ENCODE measurements at regions not wholly inside any gene's neighbourhood (a gene's known extent, or its start where the extent isn't known, plus 50 kb on each side); places are given as distances from the start of the nearest gene placed in this dataset.
"Not testable (repeated sequence)": the region's sequence is repeated elsewhere in the genome, so short reads cannot be mapped to it uniquely, and the experiment has no call there.

DNA sequence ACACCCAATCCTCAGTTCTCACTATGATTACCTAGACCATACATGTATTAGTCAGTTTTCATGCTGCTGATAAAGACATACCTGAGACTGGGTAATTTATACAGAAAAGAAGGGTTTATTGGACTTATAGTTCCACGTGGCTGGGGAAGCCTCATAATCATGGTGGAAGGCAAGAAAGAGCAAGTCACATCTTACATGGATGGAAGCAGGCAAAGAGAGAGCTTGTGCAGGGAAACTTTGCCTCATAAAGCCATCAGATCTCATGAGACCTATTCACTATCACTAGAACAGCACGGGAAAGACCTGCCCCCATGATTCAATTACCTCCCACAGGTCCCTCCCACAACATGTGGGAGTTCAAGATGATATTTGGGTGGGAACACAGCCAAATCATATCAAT lies 79.5 kb upstream of the FGGY start:
- H3K56ac ChIP-seq (replicated peaks; ENCODE audit: insufficient read length, low read depth, low read length); H3K27me3 ChIP-seq (replicated peaks in 1 of 4; ENCODE audit: control insufficient read depth in 3 of 4, extremely low read depth in 1 of 4, insufficient read depth in 3 of 4, low read length in 3 of 4); H2BK20ac ChIP-seq (ENCODE audit: low read length); H2AFZ ChIP-seq (ENCODE audit: low read length); H3K14ac ChIP-seq (ENCODE audit: insufficient read length); H3K23me2 ChIP-seq (ENCODE audit: low read depth, low read length); H3K79me1 ChIP-seq (ENCODE audit: low read depth, low read length); H3K4ac ChIP-seq (replicated peaks; ENCODE audit: insufficient read length, low read depth, low read length); H3K23ac ChIP-seq (ENCODE audit: insufficient read length); H3K9me3 ChIP-seq (ENCODE audit: insufficient read depth in 2 of 2, low read depth in 1 of 2, low read length in 1 of 2); H4K8ac ChIP-seq (ENCODE audit: extremely low read depth, insufficient read depth, low read length); H3K4me1 ChIP-seq (replicated peaks in 1 of 4; ENCODE audit: control insufficient read depth in 3 of 4, insufficient read depth in 4 of 4, low read length in 3 of 4); H2BK12ac ChIP-seq (ENCODE audit: low read depth, low read length); H4K5ac ChIP-seq (ENCODE audit: insufficient read length, low read depth, low read length); H3K9ac ChIP-seq (replicated peaks in 1 of 4; ENCODE audit: extremely low read depth in 1 of 4, low read depth in 3 of 4, low read length in 3 of 4); POLR2A ChIA-PET (ENCODE audit: partially characterized antibody); FAIRE-seq; H2BK120ac ChIP-seq (replicated peaks; ENCODE audit: low read depth, low read length); H3K4me3 ChIP-seq (ENCODE audit: extremely low read depth in 1 of 4, insufficient read depth in 2 of 4, low read depth in 3 of 4, low read length in 4 of 4); H3K27ac ChIP-seq (ENCODE audit: low read depth, low read length); H3K36me3 ChIP-seq (ENCODE audit: control insufficient read depth in 2 of 4, insufficient read depth in 4 of 4, low read length in 3 of 4); H3K79me2 ChIP-seq (ENCODE audit: control insufficient read depth in 1 of 2, insufficient read depth in 2 of 2, low read length in 2 of 2); H2BK5ac ChIP-seq (ENCODE audit: low read depth, low read length); H3K4me2 ChIP-seq (ENCODE audit: insufficient read depth in 1 of 2, low read depth in 2 of 2, low read length in 2 of 2); H2BK15ac ChIP-seq (ENCODE audit: low read length); H3K18ac ChIP-seq (ENCODE audit: extremely low read depth, low read length); CTCF ChIA-PET (ENCODE audit: partially characterized antibody); H4K20me1 ChIP-seq (replicated peaks in 1 of 2; ENCODE audit: control insufficient read depth in 1 of 2, insufficient read depth in 2 of 2, low read length in 2 of 2); H2AK5ac ChIP-seq (ENCODE audit: low read depth, low read length); DNase-seq (ENCODE audit: low read depth in 1 of 2, low spot score in 2 of 2); H4K91ac ChIP-seq (replicated peaks; ENCODE audit: insufficient read length, low read length): not testable (repeated sequence)
- WGBS, 2 experiments (ENCODE audit: extremely low coverage in 1 of 2, insufficient coverage in 1 of 2, insufficient read length in 1 of 2, insufficient replicate concordance in 2 of 2, low coverage in 1 of 2, low lambda C conversion rate in 2 of 2, missing lambda C conversion rate in 1 of 2): 82% methylated on average over 2 of the region's 2 CpGs; no CpG with 5 or more reads in 1 of the 2 experiments

Data from H1 (cell line).